ENCODE measurements at regions not wholly inside any gene's neighbourhood (a gene's known extent, or its start where the extent isn't known, plus 50 kb on each side); places are given as distances from the start of the nearest gene placed in this dataset.
"Not testable (repeated sequence)": the region's sequence is repeated elsewhere in the genome, so short reads cannot be mapped to it uniquely, and the experiment has no call there.

DNA sequence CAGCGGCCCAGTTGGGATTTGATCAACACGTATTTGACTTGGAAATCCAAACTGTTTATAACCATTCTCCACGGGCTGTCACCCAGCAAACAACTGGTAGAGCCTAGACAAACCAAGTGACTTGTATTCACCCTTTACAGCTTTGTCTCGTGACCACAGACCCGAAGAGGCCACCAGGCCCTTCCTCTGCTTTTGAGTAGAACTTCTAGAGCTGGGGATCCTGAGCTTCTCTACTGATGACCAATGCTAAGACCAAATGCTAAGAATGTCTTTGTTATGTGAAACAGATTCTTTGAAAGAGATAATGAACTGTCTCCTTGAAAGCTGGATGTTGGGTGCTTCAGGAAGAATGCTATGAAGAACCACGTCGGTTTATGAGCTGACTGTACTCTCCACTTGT is 127.0 kb upstream of the METTL14 start:
- not testable (repeated sequence) for H3K79me2 ChIP-seq (replicated peaks; ENCODE audit: insufficient read depth); H3K9me3 Mint-ChIP-seq; H3K4me2 ChIP-seq; H3K4me1 Mint-ChIP-seq; H4K20me1 ChIP-seq (replicated peaks; ENCODE audit: insufficient read depth); H3K4me3 ChIP-seq; H3F3A ChIP-seq (replicated peaks; ENCODE audit: low read depth); H3K36me3 Mint-ChIP-seq (ENCODE audit: low read depth); H3K27ac Mint-ChIP-seq; DNase-seq (ENCODE audit: low spot score); H3K27me3 Mint-ChIP-seq (ENCODE audit: insufficient read depth, low read depth, poor library complexity); H3K9me2 ChIP-seq (ENCODE audit: insufficient read depth); H2AFZ ChIP-seq; H3K4me1 ChIP-seq (ENCODE audit: insufficient read depth); H3K36me3 ChIP-seq (ENCODE audit: insufficient read depth); ATAC-seq; H3K4me3 Mint-ChIP-seq; H3K27ac ChIP-seq (ENCODE audit: low read depth); H3K27me3 ChIP-seq (ENCODE audit: insufficient read depth)
- peak; percentile 81 for TF ChIP-seq ZNF462 (CRISPR knock-in tag; IDR thresholded peaks at IDR 0.05)

- peaks cover 13% of the 10 kb centered on the region for H3K4me1 Mint-ChIP-seq
- H3K4me1 ChIP-seq (ENCODE audit: insufficient read depth); H2AFZ ChIP-seq; H3K4me3 Mint-ChIP-seq; H3K9me2 ChIP-seq (ENCODE audit: insufficient read depth); H3K4me2 ChIP-seq; H3K36me3 Mint-ChIP-seq (ENCODE audit: low read depth); DNase-seq (ENCODE audit: low spot score); H3K9me3 Mint-ChIP-seq; H3K79me2 ChIP-seq (replicated peaks; ENCODE audit: insufficient read depth); H3K27me3 Mint-ChIP-seq (ENCODE audit: insufficient read depth, low read depth, poor library complexity); H3K36me3 ChIP-seq (ENCODE audit: insufficient read depth); ATAC-seq; H3K27ac Mint-ChIP-seq; H4K20me1 ChIP-seq (replicated peaks; ENCODE audit: insufficient read depth); H3K27me3 ChIP-seq (ENCODE audit: insufficient read depth); H3K4me3 ChIP-seq; H3K27ac ChIP-seq (ENCODE audit: low read depth); H3F3A ChIP-seq (replicated peaks; ENCODE audit: low read depth): not testable (repeated sequence)
Observed at GRCh38 chr4:118561559-118561958, 123.6 kb upstream of the METTL14 start.

DNA sequence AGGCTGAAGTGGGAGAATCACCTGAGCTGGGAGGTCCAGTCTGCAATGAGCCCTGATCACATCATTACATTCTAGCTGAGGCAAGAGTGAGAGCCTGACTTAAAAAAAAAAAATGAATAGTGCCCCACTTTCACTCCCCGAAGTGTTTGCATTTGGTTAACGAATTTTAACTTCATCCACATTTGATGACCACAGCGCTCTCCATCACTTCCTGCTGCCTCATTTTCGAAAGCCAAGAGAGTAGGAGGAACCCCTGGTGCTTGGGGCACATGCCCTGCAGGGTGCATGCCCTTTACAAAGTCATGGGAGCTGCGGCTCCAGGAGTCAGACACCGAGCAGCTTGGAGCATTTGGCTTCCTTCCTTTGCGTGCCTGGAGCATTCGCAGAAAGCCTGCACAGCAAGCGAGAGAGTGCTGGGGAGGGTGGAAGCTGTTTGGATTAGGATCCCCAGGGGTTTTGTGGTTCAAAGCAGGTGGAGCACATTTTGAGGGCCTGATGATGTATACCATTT is 119.1 kb upstream of the METTL14 start:
- H3K27ac ChIP-seq (ENCODE audit: low read depth); H3K9me3 Mint-ChIP-seq; H3F3A ChIP-seq (replicated peaks; ENCODE audit: low read depth); H3K27me3 Mint-ChIP-seq (ENCODE audit: insufficient read depth, low read depth, poor library complexity); H3K79me2 ChIP-seq (replicated peaks; ENCODE audit: insufficient read depth); H4K20me1 ChIP-seq (replicated peaks; ENCODE audit: insufficient read depth); H3K9me2 ChIP-seq (ENCODE audit: insufficient read depth); H3K27me3 ChIP-seq (ENCODE audit: insufficient read depth); H3K36me3 ChIP-seq (ENCODE audit: insufficient read depth); H3K36me3 Mint-ChIP-seq (ENCODE audit: low read depth); H3K4me1 ChIP-seq (ENCODE audit: insufficient read depth): not testable (repeated sequence)
- peak overlapping the region; percentile 3; the same call in 1 of the 2 replicates for H3K4me2 ChIP-seq
- peak overlapping the region; percentile 32; the same call in 1 of the 2 replicates for H3K4me3 ChIP-seq
- peaks cover 15% of the 10 kb centered on the region for H3K4me1 Mint-ChIP-seq
- 0 out of 2 replicates have a peak overlapping the region, but pooled peaks have one; percentile 39 for H2AFZ ChIP-seq
- H3K27ac Mint-ChIP-seq, result peak overlapping the region; percentile 52; the same call in 1 of the 2 replicates
- H3K4me3 Mint-ChIP-seq, result peak overlapping the region; percentile 54
- ATAC-seq (peak; percentile 97), DNase-seq (ENCODE audit: low spot score) (peak; percentile 39)

GRCh38 chr4:118572991-118573390 is 112.2 kb upstream of the METTL14 start:
- H3K4me3 ChIP-seq; H3K9me3 Mint-ChIP-seq; H4K20me1 ChIP-seq (replicated peaks; ENCODE audit: insufficient read depth); H3K4me2 ChIP-seq; H3K36me3 ChIP-seq (ENCODE audit: insufficient read depth); H3K27me3 ChIP-seq (ENCODE audit: insufficient read depth); H3K79me2 ChIP-seq (replicated peaks; ENCODE audit: insufficient read depth); H2AFZ ChIP-seq; H3K4me3 Mint-ChIP-seq; H3K4me1 Mint-ChIP-seq; H3K36me3 Mint-ChIP-seq (ENCODE audit: low read depth); ATAC-seq; H3F3A ChIP-seq (replicated peaks; ENCODE audit: low read depth); DNase-seq (ENCODE audit: low spot score); H3K27me3 Mint-ChIP-seq (ENCODE audit: insufficient read depth, low read depth, poor library complexity); H3K4me1 ChIP-seq (ENCODE audit: insufficient read depth); H3K27ac ChIP-seq (ENCODE audit: low read depth); H3K9me2 ChIP-seq (ENCODE audit: insufficient read depth): not testable (repeated sequence)
- H3K27ac Mint-ChIP-seq, result peak overlapping the region; percentile 38

Measured in GM23338 (cell line).